HCT116 (cell line): ENCODE measurements at regions not wholly inside any gene's neighbourhood (a gene's known extent, or its start where the extent isn't known, plus 50 kb on each side); places are given as distances from the start of the nearest gene placed in this dataset.

ENCODE experiments used
- ATAC-seq: fragments of 200-7000 bp; cut with Tn5 transposase; 2 replicates; pipeline ENCODE4 v1.9.1; 2020; ENCODE audit warnings: mild to moderate bottlenecking, moderate library complexity
- BruUV-seq: library from RNA; stranded (reverse); fragments of 400-500 nt; replicated peaks from 2 replicates; lab custom pipeline; 2021; lab: Mats Ljungman, UMichigan
- CTCF ChIA-PET: fragments of 300-600 bp; sonication (Branson Sonifier 250); formaldehyde crosslinking; loops from one replicate; lab custom pipeline; 2021; ENCODE audit warnings: antibody characterized with exemption; lab: Charles Lee
- POLR2A ChIA-PET: fragments of 300-600, 350-600 bp; sonication (Branson Sonifier 250); formaldehyde crosslinking; loops from one replicate; lab custom pipeline; 2021; ENCODE audit warnings: antibody characterized with exemption; lab: Charles Lee
- RAD21 ChIA-PET, 2 experiments: fragments of 300-600 bp; sonication (Branson Sonifier 250); formaldehyde crosslinking; loops; one replicate each; lab custom pipeline; 2023; ENCODE audit warnings: low total read pairs in 2 of 2; ENCODE audit not compliant: uncharacterized antibody in 2 of 2, unreplicated experiment in 2 of 2, low non-redundant PET in 1 of 2; lab: Charles Lee
- DNase-seq: peaks from one replicate; pipeline ENCODE4 v3.0.0-alpha.2; 2010; ENCODE audit warnings: low read depth, low spot score
- H2AFZ ChIP-seq: fragments of 200-600 bp; shearing (Covaris generic), sonication (generic); 2 replicates; pipeline ENCODE4 v1.6.1; 2017; ENCODE audit warnings: low read depth, mixed run types, mixed read lengths, antibody characterized with exemption, low read length; ENCODE audit not compliant: poor library complexity, severe bottlenecking
- H3K27ac ChIP-seq: 2 replicates; pipeline ENCODE4 v1.5.1; 2012; ENCODE audit warnings: low read depth, low read length
- H3K27me3 ChIP-seq: fragments of 200-600 bp; sonication (generic); 2 replicates; pipeline ENCODE4 v1.6.1; 2016; ENCODE audit warnings: mixed run types, low read length, mixed read lengths; ENCODE audit not compliant: insufficient read depth
- H3K36me3 ChIP-seq, 2 experiments: fragments of 200-500 bp in 1 of 2; fragments of 200-600 bp in 1 of 2; sonication (Bioruptor generic) in 1 of 2; sonication (generic) in 1 of 2; 2 replicates each; pipeline versions ENCODE4 v1.5.1 to v1.6.1; 2014 to 2016; ENCODE audit warnings: low read length in 2 of 2, inconsistent platforms in 1 of 2, mixed read lengths in 1 of 2, mixed run types in 1 of 2; ENCODE audit not compliant: insufficient read depth in 2 of 2, control insufficient read depth in 1 of 2
- H3K4me1 ChIP-seq, 2 experiments: fragments of 200-600 bp in 1 of 2; sonication (generic) in 1 of 2; 2 replicates each; pipeline versions ENCODE4 v1.5.1 to v1.6.1; 2012 to 2017; ENCODE audit warnings: low read length in 2 of 2, inconsistent platforms in 1 of 2, mild to moderate bottlenecking in 1 of 2, mixed read lengths in 1 of 2, mixed run types in 1 of 2, moderate library complexity in 1 of 2; ENCODE audit not compliant: insufficient read depth in 2 of 2, control insufficient read depth in 1 of 2
- H3K4me2 ChIP-seq: fragments of 200-600 bp; sonication (generic); 2 replicates; pipeline ENCODE4 v1.6.1; 2017; ENCODE audit warnings: mixed run types, low read length, mixed read lengths
- H3K4me3 ChIP-seq, 2 experiments: fragments of 200-600 bp in 1 of 2; sonication (generic) in 1 of 2; replicated peaks in 1 of 2; 2 replicates each; pipeline ENCODE4 v1.5.1; 2011 to 2016; ENCODE audit warnings: low read length in 2 of 2, control low read depth in 1 of 2, low read depth in 1 of 2, mild to moderate bottlenecking in 1 of 2, mixed read lengths in 1 of 2, mixed run types in 1 of 2
- H3K79me2 ChIP-seq: fragments of 200-600 bp; sonication (generic); 2 replicates; pipeline ENCODE4 v1.6.1; 2017; ENCODE audit warnings: mild to moderate bottlenecking, mixed run types, low read length, moderate library complexity, mixed read lengths; ENCODE audit not compliant: insufficient read depth
- H3K9ac ChIP-seq: fragments of 200-600 bp; sonication (generic); 2 replicates; pipeline ENCODE4 v1.6.1; 2016; ENCODE audit warnings: low read length, mixed read lengths
- H3K9me2 ChIP-seq: fragments of 200-600 bp; sonication (generic), shearing (Covaris generic); 2 replicates; pipeline ENCODE4 v1.6.1; 2017; ENCODE audit warnings: mixed run types, mild to moderate bottlenecking, moderate library complexity; ENCODE audit not compliant: insufficient read depth
- H3K9me3 ChIP-seq, 2 experiments: fragments of 200-500 bp in 1 of 2; fragments of 200-600 bp in 1 of 2; sonication (Bioruptor generic) in 1 of 2; sonication (generic) in 1 of 2; 2 replicates each; pipeline ENCODE4 v1.6.1; 2014 to 2017; ENCODE audit warnings: low read length in 2 of 2, mixed read lengths in 2 of 2, inconsistent platforms in 1 of 2, low read depth in 1 of 2, mild to moderate bottlenecking in 1 of 2, mixed run types in 1 of 2, moderate library complexity in 1 of 2; ENCODE audit not compliant: control insufficient read depth in 1 of 2, insufficient read depth in 1 of 2
- H4K20me1 ChIP-seq: fragments of 200-600 bp; sonication (generic), shearing (Covaris generic); 2 replicates; pipeline ENCODE4 v1.6.1; 2017; ENCODE audit warnings: mixed run types, mild to moderate bottlenecking, moderate library complexity; ENCODE audit not compliant: insufficient read depth
- CBX3 ChIP-seq: IDR thresholded peaks from 2 replicates; pipeline ENCODE4 v1.6.1; 2012; ENCODE audit warnings: low read depth
- CEBPB ChIP-seq: IDR thresholded peaks from 2 replicates; pipeline ENCODE4 v1.6.1; 2012; ENCODE audit warnings: low read depth
- ELF1 ChIP-seq: IDR thresholded peaks from 2 replicates; pipeline ENCODE4 v1.6.1; 2012; ENCODE audit warnings: low read depth, borderline replicate concordance
- EZH2 ChIP-seq: fragments of 200-600 bp; sonication (generic); IDR thresholded peaks from 2 replicates; pipeline ENCODE4 v1.6.1; 2017; ENCODE audit warnings: antibody characterized with exemption, mixed run types
- EZH2phosphoT487 ChIP-seq: fragments of 200-600 bp; IDR thresholded peaks from 2 replicates; pipeline ENCODE4 v1.6.1; 2018; ENCODE audit warnings: antibody characterized with exemption, borderline replicate concordance
- JUND ChIP-seq: IDR thresholded peaks from 2 replicates; pipeline ENCODE4 v1.6.1; 2012
- MAX ChIP-seq: IDR thresholded peaks from 2 replicates; pipeline ENCODE4 v1.6.1; 2012
- POLR2A ChIP-seq: IDR thresholded peaks from 2 replicates; pipeline ENCODE4 v1.7.0; 2011; ENCODE audit warnings: borderline replicate concordance; ENCODE audit not compliant: insufficient read depth, insufficient read length; ENCODE audit errors: extremely low read depth
- SRF ChIP-seq: IDR thresholded peaks from 2 replicates; pipeline ENCODE4 v1.6.1; 2012; ENCODE audit warnings: low read depth
- YY1 ChIP-seq: IDR thresholded peaks from 2 replicates; pipeline ENCODE4 v1.6.1; 2011; ENCODE audit warnings: low read length, low read depth, moderate library complexity, mild to moderate bottlenecking; ENCODE audit not compliant: insufficient replicate concordance; ENCODE audit errors: extremely low read depth
- ZBTB33 ChIP-seq: IDR thresholded peaks from 2 replicates; pipeline ENCODE4 v1.6.1; 2011; ENCODE audit warnings: mild to moderate bottlenecking, low read length, moderate library complexity; ENCODE audit not compliant: insufficient replicate concordance; ENCODE audit errors: extremely low read depth
- ZFX ChIP-seq: fragments of 450-650 bp; IDR thresholded peaks from 2 replicates; pipeline ENCODE4 v1.6.1; 2017
- ZNF274 ChIP-seq: fragments of 200-500 bp; sonication (Bioruptor generic); IDR thresholded peaks from 2 replicates; pipeline ENCODE4 v1.6.1; 2014; ENCODE audit warnings: mild to moderate bottlenecking, low read depth, low read length, inconsistent platforms
- intact Hi-C: fragments of 100-400 bp; cut with micrococcal nuclease; formaldehyde crosslinking; loops from 2 replicates; pipeline ENCODE4 v1.10.0; 2022

- 0 out of 4 replicates have a peak, but pooled peaks cover 2 to 7% of the 10 kb centered on the region in 2 experiments for H3K4me1 ChIP-seq
- H3K4me2 ChIP-seq, result no peak overlapping the region
- ATAC-seq (no peak), DNase-seq (no peak)
- H4K20me1 ChIP-seq, result no peaks in the 10 kb centered on the region
- no peaks in the 10 kb centered on the region for H3K9me2 ChIP-seq
- ChIA-PET CTCF (no interaction called here), RAD21 (no interaction called here), POLR2A (no interaction called here)
- no peak overlapping the region for H3K27ac ChIP-seq
- H3K9me3 ChIP-seq, result no peaks in the 10 kb centered on the region
- no peaks in the 10 kb centered on the region for H3K79me2 ChIP-seq
- intact Hi-C loops, result no loop called here
- no peak for TF ChIP-seq ZNF274
- TF ChIP-seq JUND, result no peak
- no peak for TF ChIP-seq ELF1
- no peak for TF ChIP-seq ZBTB33
- H3K9ac ChIP-seq, result no peak overlapping the region
- H3K4me3 ChIP-seq, result no peak overlapping the region
- no peak overlapping the region for H2AFZ ChIP-seq
- no TSS peak for BruUV-seq
- H3K36me3 ChIP-seq, result no peaks in the 10 kb centered on the region
- no peaks in the 10 kb centered on the region for H3K27me3 ChIP-seq
Observed at GRCh38 chr16:24639769-24640168, 89.7 kb upstream of the TNRC6A start.

- CTCF ChIA-PET, result no interaction called here
- no peaks in the 10 kb centered on the region for H3K36me3 ChIP-seq
- no TSS peak for BruUV-seq
- H3K27ac ChIP-seq, result no peak overlapping the region
- DNase-seq (no peak), ATAC-seq (no peak)
- H3K9ac ChIP-seq, result no peak overlapping the region
- no peaks in the 10 kb centered on the region for H3K9me2 ChIP-seq
- H3K4me2 ChIP-seq, result no peak overlapping the region
- no peak overlapping the region for H2AFZ ChIP-seq
- no peak overlapping the region for H3K4me3 ChIP-seq
- POLR2A ChIA-PET, result no interaction called here
- TF ChIP-seq JUND (no peak), YY1 (no peak), POLR2A (no peak), ZFX (no peak), EZH2phosphoT487 (no peak), MAX (no peak), EZH2 (no peak), CEBPB (no peak), CBX3 (no peak), SRF (no peak)
- H3K9me3 ChIP-seq, result no peaks in the 10 kb centered on the region
- RAD21 ChIA-PET, result no interaction called here
- intact Hi-C loops, result no loop called here
- no peaks in the 10 kb centered on the region for H3K79me2 ChIP-seq
- no peaks in the 10 kb centered on the region for H4K20me1 ChIP-seq
- H3K27me3 ChIP-seq, result no peaks in the 10 kb centered on the region
- peaks cover 16 to 18% of the 10 kb centered on the region in 2 experiments for H3K4me1 ChIP-seq
Observed at GRCh38 chr16:24643489-24643888, 86.0 kb upstream of the TNRC6A start.
